ENCODE measurements at regions not wholly inside any gene's neighbourhood (a gene's known extent, or its start where the extent isn't known, plus 50 kb on each side); places are given as distances from the start of the nearest gene placed in this dataset.
"Not testable (repeated sequence)": the region's sequence is repeated elsewhere in the genome, so short reads cannot be mapped to it uniquely, and the experiment has no call there.

DNA sequence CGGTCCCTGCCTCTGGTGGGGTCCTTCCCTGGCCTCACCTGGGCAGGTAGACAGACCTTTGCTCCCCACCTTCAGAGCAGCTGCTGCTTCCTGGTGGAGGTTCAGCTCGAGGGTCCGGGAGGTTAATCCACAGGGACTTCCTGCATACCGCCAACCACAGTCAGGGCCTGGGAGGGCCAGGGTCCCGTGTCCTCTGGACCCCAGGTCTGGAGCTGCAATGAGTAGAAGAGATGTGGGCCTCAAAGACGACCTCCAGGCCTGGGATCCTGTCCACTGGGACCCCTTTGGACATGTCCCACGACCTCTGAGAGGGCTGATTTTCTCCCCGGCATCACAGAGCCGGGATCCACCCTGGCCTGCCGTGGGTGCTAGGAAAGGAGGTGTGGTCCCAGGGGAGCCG lies 223.3 kb upstream of the TCERG1L start:
- no peak for DNase-seq

DNA sequence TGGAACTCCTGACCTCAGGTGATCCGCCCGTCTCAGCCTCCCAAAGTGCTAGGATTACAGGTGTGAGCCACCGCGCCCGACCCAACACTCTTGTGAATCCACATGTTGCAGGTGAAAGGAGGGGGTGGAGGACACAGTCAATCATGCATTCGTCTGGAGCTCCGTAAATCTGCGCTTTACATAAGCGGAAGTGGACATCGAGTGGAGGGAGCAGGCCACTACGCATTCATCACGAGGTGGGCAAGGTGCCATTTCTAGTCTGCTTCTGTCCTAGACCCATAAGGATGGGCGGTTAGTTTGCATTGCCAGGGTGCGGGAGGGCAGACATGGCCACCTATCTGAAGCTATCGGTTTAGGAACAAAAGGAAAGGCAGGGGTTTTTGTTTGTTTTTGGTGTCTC lies 225.2 kb upstream of the TCERG1L start:
- no peak for DNase-seq

DNA sequence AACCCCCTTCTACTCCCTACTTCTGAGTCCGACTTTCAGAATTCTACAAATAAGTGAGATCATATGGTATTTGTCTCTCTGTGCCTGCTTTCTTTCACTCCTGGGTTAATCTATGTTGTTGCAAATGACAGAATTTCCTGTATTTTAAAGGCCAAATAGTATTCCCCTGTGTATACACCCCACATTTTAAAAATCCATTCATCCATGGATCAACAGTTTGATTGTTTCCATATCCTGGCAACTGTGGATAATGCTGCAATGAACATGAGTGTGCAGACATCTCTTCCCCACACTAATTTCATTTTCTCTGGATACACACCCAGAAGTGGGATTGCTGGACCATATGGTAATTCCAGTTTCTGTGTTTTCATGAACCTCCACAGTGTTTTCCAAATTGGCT lies 225.8 kb upstream of the TCERG1L start:
- no peak for DNase-seq

DNA sequence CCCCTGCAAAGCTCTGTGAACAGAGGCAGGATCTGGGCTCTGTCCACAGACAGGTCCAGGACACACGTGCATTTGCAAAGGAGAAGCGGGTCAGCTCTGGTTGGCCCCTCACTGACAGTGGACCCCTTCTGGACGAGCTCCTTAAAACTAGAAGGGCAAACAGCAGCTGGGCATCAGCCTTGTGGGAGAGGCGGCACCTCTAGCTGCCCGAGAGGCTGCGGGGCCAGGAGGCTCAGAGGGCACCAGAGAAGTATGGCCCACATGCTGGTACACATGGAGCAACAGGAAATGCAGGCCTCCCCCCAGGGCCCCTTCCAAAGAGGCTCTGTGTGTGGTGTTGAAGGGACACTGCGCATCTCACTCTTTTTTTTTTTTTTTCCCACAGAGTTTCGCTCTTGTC lies 233.0 kb upstream of the TCERG1L start:
- DNase-seq = no peak

DNA sequence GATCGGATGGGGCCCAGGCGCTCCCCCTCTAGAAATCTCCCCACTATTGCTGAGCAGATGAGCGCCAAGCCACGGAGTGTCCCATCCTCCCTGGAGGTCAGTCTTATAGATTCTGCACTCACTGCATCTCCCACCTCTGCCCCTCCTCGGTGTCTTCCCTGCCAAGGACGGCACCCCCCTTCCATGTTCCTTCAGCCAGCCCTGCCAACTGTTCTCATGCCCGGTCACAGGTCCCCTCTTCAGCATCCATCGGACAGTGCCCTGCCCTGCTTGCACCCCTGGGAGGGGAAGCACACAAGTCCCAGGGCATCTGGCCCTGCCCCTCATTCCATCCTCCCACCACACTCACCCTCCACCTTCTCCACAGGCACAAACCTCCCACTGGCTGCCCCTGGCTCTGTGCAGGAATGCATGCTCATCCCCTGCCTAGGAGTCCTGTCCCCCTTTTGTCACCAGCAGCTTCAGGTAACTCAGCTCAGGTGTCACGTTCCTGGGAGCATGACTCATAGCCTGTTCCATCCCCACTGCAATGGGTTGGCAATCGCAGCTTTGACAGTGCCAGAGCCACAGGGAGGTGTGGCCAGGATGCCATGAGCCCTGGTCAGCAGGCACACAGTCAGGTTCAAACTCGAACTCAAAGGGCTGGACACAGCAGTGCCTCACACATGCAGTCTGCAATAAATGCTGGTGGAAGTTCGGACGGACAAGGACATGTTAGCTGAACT lies 234.7 kb upstream of the TCERG1L start:
- DNase-seq = no peak

DNA sequence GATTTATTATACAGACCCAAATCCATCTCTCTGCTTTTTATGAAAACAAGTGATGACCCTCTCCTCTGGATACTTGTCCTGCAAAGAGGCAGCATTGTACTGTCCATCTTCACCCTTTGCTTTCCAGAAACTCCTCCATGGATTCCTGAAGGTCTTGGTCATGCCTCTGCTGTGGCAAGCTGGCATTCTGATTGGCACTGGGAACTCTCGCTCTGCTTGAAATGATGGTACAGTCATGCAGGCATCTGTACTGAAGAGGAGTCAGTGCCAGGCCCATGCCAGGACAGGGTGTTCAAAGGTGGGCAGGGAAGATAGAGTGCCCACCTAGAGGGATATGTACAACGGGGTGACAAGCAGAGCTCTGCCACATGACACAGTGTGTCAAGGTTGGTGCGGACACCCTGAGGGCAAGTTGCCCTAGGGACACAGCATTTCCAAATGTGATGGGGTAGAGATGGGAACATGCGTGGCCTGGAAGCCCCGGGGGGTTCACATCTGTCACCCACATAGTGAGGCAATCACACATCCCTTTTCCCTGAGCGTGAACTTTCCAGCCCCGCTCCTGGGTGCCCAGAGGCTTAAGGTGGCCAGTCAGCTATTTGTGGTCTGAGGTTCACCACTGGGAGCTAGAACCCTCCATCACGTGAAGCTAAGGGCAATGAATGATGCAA lies 235.7 kb upstream of the TCERG1L start:
- DNase-seq = no peak

DNA sequence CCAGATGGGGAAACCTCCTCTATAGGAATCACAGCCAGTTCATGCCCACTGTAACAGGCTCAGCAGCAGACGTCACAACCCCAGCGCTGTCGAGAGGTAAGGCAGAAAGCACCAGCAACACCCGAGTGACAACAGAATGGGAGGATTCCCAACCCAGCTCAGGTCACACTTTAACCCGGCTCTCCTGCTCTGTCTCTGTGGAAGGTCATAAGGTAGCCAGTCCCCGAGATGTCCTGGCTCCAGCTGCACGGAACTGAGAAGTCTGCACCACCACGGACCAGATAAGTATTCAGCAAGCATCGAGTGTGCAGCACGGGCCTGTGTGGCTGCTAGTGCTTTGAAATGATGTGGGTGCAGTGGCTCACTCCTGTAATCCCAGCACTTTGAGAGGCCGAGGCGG lies 236.7 kb upstream of the TCERG1L start:
- DNase-seq = no peak

DNA sequence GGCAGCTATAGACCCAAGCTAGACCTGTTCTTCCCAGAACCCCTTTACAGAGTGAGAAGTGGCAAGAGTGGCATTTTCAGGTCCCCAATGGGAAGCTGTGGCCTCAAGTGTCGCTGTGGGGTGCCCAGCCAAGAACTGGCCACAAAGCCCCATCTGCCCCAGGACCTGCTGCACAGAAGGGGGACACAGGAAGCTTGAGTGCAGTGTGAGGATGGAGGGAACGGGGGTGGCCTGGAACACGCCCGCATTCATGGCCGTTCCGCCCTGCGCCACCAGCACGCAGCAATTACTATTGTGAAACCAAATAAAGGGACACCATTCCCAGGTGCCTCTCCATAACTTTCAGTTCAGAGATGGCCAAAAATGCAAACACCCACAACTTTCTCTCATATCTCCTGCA lies 237.6 kb upstream of the TCERG1L start:
- no peak for DNase-seq

DNA sequence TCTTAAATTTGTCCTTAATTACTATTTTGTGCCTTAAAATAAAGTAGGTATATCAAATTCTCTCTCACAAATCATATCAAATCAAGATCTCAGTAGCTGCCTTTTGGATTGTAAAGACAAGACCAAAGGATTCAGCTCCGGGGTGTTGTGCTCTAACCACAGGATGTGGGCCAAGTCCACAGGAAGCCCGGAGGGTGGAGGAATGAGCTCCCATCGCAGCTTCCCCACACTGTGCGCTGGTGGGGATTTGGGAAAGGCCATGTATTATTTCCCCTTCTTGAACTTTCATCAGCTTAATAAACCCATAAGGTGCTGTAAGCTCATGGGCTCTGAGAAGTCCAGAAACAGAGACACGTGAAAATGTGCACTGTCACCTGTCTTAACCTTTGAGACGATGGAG lies 241.6 kb upstream of the TCERG1L start:
- DNase-seq = no peak

DNA sequence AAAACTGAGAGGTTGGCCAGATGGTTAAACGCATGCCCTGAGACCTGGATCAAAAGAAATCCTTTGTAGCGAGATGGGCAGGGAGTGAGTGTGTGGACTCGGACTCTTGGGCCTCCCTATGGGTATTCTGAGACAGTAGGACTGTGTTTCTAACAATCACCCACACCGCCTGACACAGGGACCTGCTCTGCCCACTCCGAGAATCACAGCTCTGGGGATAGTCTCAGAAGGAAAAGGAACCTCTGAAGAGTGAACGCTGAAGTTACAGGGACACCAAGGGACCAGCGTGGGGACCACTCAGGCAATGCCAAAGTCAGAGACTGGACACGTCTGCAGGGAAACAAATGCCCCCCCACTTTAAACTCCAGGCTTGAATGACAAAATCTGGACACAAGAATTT lies 242.1 kb upstream of the TCERG1L start:
- no peak for DNase-seq

DNA sequence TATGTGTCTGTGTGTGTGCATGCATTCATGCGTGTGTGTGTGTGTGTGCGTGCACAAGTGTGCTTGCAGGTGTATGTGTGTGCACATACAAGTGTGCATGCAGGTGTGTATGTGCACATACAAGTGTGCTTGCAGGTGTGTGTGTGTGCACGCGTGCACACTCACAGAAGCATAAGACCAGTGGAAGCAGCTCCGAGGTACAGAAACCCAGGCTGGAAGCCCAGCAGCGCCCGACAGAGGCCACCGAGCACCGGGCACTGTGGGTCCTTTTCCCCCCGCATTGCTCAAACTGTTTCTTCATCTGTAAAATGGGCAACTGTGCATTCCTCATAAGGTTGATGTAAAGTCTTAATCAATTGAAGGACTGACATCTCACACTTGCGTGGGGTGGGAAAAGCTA lies 243.3 kb upstream of the TCERG1L start:
- DNase-seq = no peak

DNA sequence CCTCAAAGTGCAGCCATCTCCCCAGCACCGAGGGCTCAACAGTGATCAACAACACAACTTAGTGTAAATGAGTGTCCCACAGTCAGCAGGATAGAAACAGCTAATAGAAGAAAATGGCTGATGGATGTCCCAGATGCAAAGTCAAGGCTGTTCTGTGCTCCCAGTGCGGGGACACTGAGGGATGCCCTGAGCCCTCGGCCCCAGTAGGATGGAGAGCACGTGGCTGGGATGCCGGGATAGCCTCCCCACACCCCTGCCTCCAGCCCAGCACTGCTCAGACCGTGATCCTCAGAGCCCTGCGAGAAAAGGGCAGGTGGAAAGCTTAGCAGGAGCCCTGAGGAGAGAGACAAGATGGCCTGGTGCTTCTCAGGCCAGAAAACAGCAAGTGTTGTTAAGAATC lies 243.9 kb upstream of the TCERG1L start:
- no peak for DNase-seq

DNA sequence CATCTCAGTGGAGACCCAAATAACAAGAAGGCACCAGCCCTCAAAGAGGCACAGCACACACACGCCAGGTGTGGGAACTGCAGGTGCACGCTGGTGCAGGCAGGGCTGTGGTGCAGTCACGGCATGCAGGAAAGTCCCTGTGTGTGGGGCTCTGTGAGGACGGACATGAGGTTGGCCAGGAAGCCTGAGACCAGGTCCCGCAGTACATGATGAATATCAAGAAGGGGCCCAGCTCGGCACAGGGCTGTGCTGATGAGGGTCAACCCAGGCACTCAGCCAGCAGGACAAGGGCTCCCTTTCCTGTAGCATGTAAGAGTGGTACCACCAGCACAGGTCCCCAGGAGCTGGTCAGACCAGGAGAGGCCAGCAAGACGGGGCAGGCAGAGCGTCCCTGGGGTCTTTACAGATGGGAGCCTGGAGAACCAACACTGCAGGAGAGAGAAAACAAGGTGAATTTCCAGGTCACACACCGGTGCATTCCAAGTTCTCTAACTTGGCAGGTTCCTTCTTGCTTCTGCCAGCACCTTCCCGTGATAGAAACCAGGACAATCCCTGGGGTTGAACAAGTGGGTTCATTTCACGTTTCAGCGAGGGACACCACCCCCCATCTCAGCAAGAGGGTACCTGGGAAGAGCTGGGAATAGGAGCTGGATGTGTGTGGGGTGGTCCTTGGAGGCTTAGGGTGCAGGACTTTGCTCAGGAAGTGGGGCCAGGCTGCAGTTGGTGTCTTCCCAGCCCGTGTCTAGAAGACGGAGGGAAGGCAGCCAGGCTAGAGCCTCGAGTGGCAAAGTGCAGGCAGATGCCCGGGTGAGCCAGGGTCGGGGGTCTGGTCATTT lies 244.8 kb upstream of the TCERG1L start:
- no peak for DNase-seq

DNA sequence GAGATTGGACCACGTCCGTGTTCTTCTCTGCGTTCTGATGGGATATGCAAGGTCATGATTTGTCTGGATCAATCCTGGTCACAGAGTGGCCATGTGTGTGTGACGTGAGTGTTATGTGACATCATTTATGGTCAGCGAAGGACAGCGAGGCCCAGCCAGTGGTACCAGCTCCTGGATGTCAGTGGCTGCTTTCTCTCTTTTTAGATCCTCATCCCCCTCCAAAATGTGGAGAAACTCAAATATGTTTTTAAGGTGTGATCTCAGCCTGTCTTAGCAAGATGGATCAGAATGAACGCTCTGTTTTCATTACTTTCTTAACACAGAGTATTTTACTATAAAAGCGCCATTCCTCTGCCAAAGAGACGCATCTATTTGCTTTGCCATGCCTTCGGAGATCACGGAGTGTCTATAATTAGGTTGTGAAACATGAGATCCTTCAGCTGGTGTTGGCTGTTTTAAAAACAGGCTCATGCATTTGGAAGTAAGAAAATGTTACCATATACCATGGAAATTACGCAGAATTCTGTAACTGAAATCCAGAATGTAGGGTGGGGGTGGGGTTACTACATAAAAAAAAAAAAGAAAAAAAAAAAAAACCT lies 245.5 kb upstream of the TCERG1L start:
- no peak for DNase-seq

DNA sequence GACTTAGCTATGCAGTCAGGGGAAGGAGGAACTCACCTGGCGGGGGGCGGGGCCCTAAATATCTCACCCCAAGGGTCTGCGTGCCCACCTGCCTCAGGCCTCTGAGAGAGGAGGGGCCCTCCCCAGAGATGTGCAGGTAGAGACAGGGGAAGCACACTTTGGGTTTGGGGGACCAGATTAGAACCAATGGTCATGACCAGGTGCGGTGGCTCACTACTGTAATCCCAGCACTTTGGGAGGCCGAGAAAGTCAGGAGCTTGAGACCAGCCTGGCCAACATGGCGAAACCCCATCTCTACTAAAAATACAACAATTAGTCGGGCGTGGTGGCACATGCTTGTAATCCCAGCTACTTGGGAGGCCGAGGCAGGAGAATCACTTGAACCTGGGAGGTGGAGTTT lies 246.4 kb upstream of the TCERG1L start:
- not testable (repeated sequence) for DNase-seq

DNA sequence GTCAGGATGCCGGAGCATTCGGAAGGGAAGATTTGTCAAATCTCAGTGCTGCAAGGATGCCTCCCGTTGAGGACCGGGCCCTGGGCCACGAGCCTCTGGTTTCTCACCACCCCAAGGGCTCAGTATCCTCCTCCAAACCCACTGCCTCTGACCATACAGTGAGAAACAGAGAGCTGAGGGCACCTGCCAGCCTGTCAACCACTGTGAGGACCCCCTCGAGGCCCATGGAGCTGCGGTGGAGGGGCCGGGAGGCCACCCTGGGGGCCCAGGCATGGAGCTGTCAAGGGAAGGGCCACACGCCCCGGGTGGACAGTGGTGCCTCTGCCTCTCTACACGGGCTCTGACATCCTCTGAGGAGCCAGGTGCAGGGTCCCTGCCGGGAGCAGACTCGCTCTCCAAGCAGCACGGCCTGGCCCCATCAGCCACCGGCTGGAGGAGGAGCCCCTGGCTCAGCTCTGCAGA lies 248.0 kb upstream of the TCERG1L start:
- no peak for DNase-seq

DNA sequence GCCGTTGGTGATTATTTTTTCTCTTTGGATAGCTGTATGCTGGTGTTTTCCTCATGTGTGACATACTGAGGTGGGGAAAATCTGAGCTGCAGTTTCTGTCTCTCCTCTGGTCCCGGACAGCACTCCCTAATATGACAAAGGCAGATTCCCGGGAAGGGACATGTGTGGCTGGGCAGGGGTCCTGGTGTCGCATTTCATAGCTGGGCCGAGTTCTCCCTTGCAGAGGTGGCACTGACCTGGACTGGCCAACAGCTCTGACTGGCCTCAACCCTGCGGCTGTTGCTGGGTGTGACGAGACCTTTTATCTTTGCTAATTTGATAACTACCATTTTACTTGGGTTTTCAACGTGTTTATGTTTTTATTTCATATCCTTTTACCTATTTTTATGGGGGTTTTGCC lies 248.6 kb upstream of the TCERG1L start:
- no peak for DNase-seq

DNA sequence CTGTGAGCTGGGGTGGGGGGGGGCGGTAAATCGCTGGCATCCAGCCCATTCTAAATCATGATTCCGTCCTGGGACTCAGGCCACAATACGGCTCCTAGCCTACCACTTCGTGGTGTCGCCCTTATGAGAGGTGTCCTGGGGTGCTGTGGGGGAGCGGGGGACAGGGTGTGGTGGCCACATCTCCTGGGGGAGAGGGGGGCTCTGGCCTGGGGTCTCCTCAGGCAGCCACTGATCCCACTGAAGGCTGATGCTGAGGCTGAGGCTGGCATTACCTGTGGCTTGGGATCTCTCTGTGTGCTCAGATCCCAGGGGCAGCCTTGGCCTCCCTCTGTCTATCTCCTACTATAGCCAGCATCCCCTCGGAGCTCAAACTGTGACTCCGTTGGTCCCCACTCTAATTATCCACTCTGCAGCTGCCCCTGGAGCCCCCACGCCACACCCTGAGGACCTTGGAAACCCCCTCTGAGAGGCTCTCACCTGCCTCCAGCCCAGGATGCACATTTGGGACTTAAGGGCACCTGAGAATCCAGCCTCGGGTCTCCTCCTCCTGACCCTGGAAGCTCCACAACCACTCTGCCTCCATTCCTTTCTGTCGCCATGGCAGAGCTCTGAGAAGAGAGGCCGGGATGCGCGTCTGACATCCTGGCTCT lies 249.3 kb upstream of the TCERG1L start:
- no peak for DNase-seq

DNA sequence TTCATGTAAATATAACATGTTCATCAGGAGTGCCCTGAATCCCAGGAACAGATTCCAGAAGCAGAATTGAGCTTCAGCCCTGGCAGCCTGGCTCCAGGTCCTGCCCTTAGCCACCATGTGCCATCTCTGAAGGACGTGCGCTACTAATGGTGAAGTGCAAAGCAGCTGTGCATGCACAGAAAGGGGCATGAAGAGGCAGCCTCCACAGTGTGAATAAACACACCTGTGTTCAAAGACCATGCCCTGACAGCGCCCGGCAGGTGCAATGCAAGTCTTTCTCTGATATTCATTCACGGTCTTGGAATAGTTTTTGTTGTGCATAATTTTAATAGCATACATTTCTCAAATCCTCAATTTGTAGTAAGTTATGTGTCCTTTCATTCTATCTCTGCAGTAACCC lies 250.4 kb upstream of the TCERG1L start:
- no peak for DNase-seq

DNA sequence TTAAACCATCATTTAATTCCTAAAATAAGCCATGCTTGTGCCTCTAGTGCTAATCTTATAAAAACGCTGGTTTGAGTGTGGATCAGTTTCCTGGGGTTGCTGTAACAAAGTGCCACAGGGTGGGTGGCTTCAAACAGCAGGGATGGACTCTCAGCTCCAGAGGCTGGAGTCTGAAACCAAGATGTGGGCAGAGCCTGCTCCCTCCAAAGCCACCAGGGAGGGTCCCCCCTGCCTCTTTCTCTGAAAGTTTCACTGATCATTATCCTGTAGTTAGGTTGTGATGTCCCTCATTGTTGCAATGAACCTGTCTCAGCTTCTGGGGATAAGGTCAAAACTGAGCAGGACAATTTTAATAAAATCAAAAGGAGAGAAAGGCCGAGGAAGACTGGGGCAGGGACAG lies 251.9 kb upstream of the TCERG1L start:
- DNase-seq = no peak

DNA sequence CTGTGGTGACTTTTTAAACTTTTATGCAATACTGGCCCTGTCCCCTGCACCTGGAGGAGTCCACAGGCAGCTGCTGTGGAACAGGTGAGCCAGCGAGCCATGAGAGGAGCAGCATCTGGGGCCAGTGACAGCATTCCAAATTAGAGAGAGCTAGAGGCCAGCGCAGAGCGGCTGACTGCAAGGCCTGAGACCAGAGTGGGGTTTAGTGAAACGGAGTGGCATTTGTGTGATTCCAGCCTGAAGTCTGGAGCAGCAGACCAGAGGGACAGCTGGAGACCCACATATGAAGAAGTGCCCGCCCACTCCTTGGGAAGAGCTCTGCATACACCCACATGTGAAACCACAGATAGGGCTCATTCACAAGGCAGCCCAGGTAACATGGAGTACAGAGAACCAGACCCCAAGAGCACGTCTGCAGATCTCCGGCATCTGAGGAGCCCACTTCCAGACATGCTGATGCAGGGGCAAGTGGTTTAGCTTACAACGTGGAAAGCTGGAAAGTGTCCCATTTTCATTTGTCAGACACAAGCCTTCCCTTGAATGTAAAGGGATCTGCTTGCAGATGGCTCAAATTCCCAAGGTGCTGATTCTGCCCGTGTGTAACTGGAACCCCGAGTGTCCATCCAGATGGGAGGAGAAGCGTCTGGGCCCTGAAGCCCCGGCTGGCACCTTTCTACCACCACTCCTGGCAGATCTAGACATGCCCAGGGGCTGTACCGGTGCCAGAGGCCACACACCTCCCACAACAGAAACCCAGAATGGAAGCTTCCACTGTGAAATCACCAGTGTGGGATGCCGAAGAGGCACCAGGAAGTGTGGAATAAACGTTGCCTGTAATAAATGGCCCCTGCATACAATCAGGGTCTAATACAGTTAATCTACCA lies 256.0 kb upstream of the TCERG1L start:
- DNase-seq = no peak

DNA sequence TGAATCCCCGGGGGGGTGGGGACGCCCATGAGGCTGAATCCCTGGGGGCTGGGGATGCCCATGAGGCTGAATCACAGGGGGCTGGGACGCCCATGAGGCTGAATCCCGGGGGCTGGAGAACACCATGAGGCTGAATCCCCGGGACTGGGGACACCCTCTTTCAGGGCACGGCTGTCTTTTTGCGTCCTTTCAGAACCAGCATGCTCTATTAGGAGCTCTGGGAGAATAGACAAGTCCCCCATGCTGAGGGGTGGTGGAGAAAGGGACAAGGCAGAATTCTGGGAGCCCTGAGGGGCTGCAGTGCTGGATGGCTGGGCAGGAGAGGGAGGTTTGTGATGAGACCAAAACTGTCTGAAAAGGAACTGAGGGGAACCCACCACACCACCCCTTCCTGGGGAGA lies 257.3 kb upstream of the TCERG1L start:
- DNase-seq = no peak

All from CD4-positive, alpha-beta T cell treated with Interferon gamma for 1 hour (primary cell).